GM23338 (cell line): ENCODE measurements at regions not wholly inside any gene's neighbourhood (a gene's known extent, or its start where the extent isn't known, plus 50 kb on each side); places are given as distances from the start of the nearest gene placed in this dataset.

Experiments used
- ATAC-seq: fragments of 200-7000 bp; cut with Tn5 transposase; 3 replicates; pipeline ENCODE4 v1.9.1; 2020
- DNase-seq: peaks from one replicate; pipeline ENCODE4 v3.0.0-alpha.2; 2015; ENCODE audit warnings: low spot score
- H2AFZ ChIP-seq: fragments of 200-600 bp; sonication (generic); 2 replicates; pipeline ENCODE4 v1.8.0; 2016; ENCODE audit warnings: antibody characterized with exemption, mild to moderate bottlenecking, moderate library complexity
- H3F3A ChIP-seq: fragments of 200-600 bp; sonication (generic); replicated peaks from 2 replicates; pipeline ENCODE4 v1.8.0; 2017; ENCODE audit warnings: antibody characterized with exemption, mixed run types, low read depth
- H3K27ac ChIP-seq: fragments of 200-600 bp; sonication (generic); 2 replicates; pipeline ENCODE4 v1.6.1; 2016; ENCODE audit warnings: low read depth
- H3K27me3 ChIP-seq: fragments of 200-600 bp; sonication (generic); 2 replicates; pipeline ENCODE4 v1.8.0; 2016; ENCODE audit warnings: mild to moderate bottlenecking, mixed run types, moderate library complexity; ENCODE audit not compliant: insufficient read depth
- H3K36me3 ChIP-seq: fragments of 200-600 bp; sonication (generic); 2 replicates; pipeline ENCODE4 v1.8.0; 2016; ENCODE audit warnings: mild to moderate bottlenecking; ENCODE audit not compliant: insufficient read depth
- H3K4me1 ChIP-seq: fragments of 200-600 bp; sonication (generic); 2 replicates; pipeline ENCODE4 v1.8.0; 2016; ENCODE audit warnings: mild to moderate bottlenecking, moderate library complexity; ENCODE audit not compliant: insufficient read depth
- H3K4me2 ChIP-seq: fragments of 200-600 bp; sonication (generic); 2 replicates; pipeline ENCODE4 v1.7.1; 2017; ENCODE audit warnings: mixed run types
- H3K4me3 ChIP-seq: fragments of 200-600 bp; sonication (generic); 2 replicates; pipeline ENCODE4 v1.6.1; 2016; ENCODE audit warnings: mixed run types
- H3K79me2 ChIP-seq: fragments of 200-600 bp; sonication (generic); replicated peaks from 2 replicates; pipeline ENCODE4 v1.8.0; 2017; ENCODE audit warnings: mild to moderate bottlenecking; ENCODE audit not compliant: insufficient read depth
- H3K9me2 ChIP-seq: fragments of 200-600 bp; sonication (generic); 2 replicates; pipeline ENCODE4 v1.8.0; 2017; ENCODE audit not compliant: insufficient read depth
- H4K20me1 ChIP-seq: fragments of 200-600 bp; sonication (generic); replicated peaks from 2 replicates; pipeline ENCODE4 v1.8.0; 2017; ENCODE audit warnings: mild to moderate bottlenecking; ENCODE audit not compliant: insufficient read depth
- H3K27ac Mint-ChIP-seq: 2 replicates; pipeline ENCODE4 v1.8.0; 2020; ENCODE audit warnings: inconsistent platforms, mild to moderate bottlenecking, moderate library complexity, mixed read lengths
- H3K27me3 Mint-ChIP-seq: 3 replicates; pipeline ENCODE4 v1.8.0; 2022; ENCODE audit warnings: low read depth, mild to moderate bottlenecking, moderate library complexity, mixed read lengths, inconsistent platforms; ENCODE audit not compliant: insufficient read depth, poor library complexity
- H3K36me3 Mint-ChIP-seq: 3 replicates; pipeline ENCODE4 v1.8.0; 2021; ENCODE audit warnings: low read depth, mild to moderate bottlenecking, inconsistent platforms, moderate library complexity, mixed read lengths
- H3K4me1 Mint-ChIP-seq: 3 replicates; pipeline ENCODE4 v1.8.0; 2020; ENCODE audit warnings: mild to moderate bottlenecking, inconsistent platforms, mixed read lengths
- H3K4me3 Mint-ChIP-seq: 3 replicates; pipeline ENCODE4 v1.8.0; 2021; ENCODE audit warnings: moderate library complexity, mild to moderate bottlenecking, inconsistent platforms, mixed read lengths
- H3K9me3 Mint-ChIP-seq: 3 replicates; pipeline ENCODE4 v1.8.0; 2020; ENCODE audit warnings: moderate library complexity, mild to moderate bottlenecking, inconsistent platforms, mixed read lengths
- CREB1 ChIP-seq: fragments of 250-450 bp; sonication (Bioruptor Pico); IDR thresholded peaks from 2 replicates; pipeline ENCODE4 v1.5.0; 2020; ENCODE audit warnings: low read depth, mild to moderate bottlenecking, moderate library complexity
- EZH2 ChIP-seq: fragments of 200-600 bp; sonication (generic); IDR thresholded peaks from one replicate; pipeline ENCODE4 v1.8.0; 2017; ENCODE audit warnings: antibody characterized with exemption, mild to moderate bottlenecking, low read depth; ENCODE audit not compliant: unreplicated experiment
- EZH2phosphoT487 ChIP-seq: fragments of 200-600 bp; sonication (generic); IDR thresholded peaks from one replicate; pipeline ENCODE4 v1.8.1; 2018; ENCODE audit warnings: antibody characterized with exemption; ENCODE audit not compliant: unreplicated experiment
- JUNB ChIP-seq: IDR thresholded peaks from one replicate; pipeline ENCODE4 v1.6.1; 2016; ENCODE audit warnings: antibody characterized with exemption; ENCODE audit not compliant: unreplicated experiment
- NANOG ChIP-seq: IDR thresholded peaks from 2 replicates; pipeline ENCODE4 v1.6.1; 2016; ENCODE audit warnings: antibody characterized with exemption, borderline replicate concordance
- POLR2AphosphoS5 ChIP-seq: IDR thresholded peaks from 2 replicates; pipeline ENCODE4 v1.6.1; 2016; ENCODE audit warnings: antibody characterized with exemption, low read depth
- STAT1 ChIP-seq: IDR thresholded peaks from one replicate; pipeline ENCODE4 v1.6.1; 2016; ENCODE audit warnings: antibody characterized with exemption; ENCODE audit not compliant: unreplicated experiment
- ZNF114 ChIP-seq: fragments of 250-450 bp; sonication (Bioruptor Pico); IDR thresholded peaks from 2 replicates; pipeline ENCODE4 v1.5.0; 2020; ENCODE audit warnings: mild to moderate bottlenecking, moderate library complexity
- TF ChIP-seq, protein P1 (sequence below): IDR thresholded peaks from one replicate; pipeline ENCODE4 v1.6.1; 2018; ENCODE audit warnings: antibody characterized with exemption; ENCODE audit not compliant: unreplicated experiment

- Histone ChIP-seq H3K4me3 (no peak overlapping the region), H2AFZ (no peak overlapping the region), H3F3A (no peaks in the 10 kb centered on the region), H4K20me1 (no peaks in the 10 kb centered on the region), H3K27ac (no peak overlapping the region), H3K36me3 (0 out of 2 replicates have a peak, but pooled peaks cover 4% of the 10 kb centered on the region), H3K9me2 (no peaks in the 10 kb centered on the region), H3K27me3 (peaks cover 10% of the 10 kb centered on the region; the same call in 1 of the 2 replicates), H3K4me1 (no peaks in the 10 kb centered on the region), H3K79me2 (no peaks in the 10 kb centered on the region), H3K4me2 (no peak overlapping the region)
- Mint-ChIP-seq H3K4me3 (no peak overlapping the region), H3K27ac (no peak overlapping the region), H3K27me3 (peaks cover 4% of the 10 kb centered on the region), H3K9me3 (peaks cover 53% of the 10 kb centered on the region), H3K36me3 (peaks cover 20% of the 10 kb centered on the region; the same call in 2 of the 3 replicates), H3K4me1 (peaks cover 4% of the 10 kb centered on the region; the same call in 1 of the 3 replicates)
- ATAC-seq (no peak), DNase-seq (peak; percentile 6)
- TF ChIP-seq EZH2phosphoT487 (no peak), EZH2 (no peak), POLR2AphosphoS5 (no peak)
Measured at GRCh38 chr5:26237489-26237888, 800.9 kb downstream of the CDH9 start.

- no peak for ATAC-seq
- Histone ChIP-seq H3K4me1 (no peaks in the 10 kb centered on the region), H3K27ac (no peak overlapping the region), H3K27me3 (peaks cover 10% of the 10 kb centered on the region; the same call in 1 of the 2 replicates), H4K20me1 (no peaks in the 10 kb centered on the region), H3K79me2 (no peaks in the 10 kb centered on the region), H3K36me3 (0 out of 2 replicates have a peak, but pooled peaks cover 4% of the 10 kb centered on the region), H3F3A (no peaks in the 10 kb centered on the region), H3K9me2 (no peaks in the 10 kb centered on the region), H2AFZ (no peak overlapping the region), H3K4me2 (no peak overlapping the region), H3K4me3 (no peak overlapping the region)
- DNase-seq: no peak
- Mint-ChIP-seq H3K4me1 (peaks cover 4% of the 10 kb centered on the region; the same call in 1 of the 3 replicates), H3K4me3 (no peak overlapping the region), H3K27me3 (peaks cover 4% of the 10 kb centered on the region), H3K36me3 (peaks cover 20% of the 10 kb centered on the region; the same call in 2 of the 3 replicates), H3K9me3 (peaks cover 55% of the 10 kb centered on the region), H3K27ac (no peak overlapping the region)
- TF ChIP-seq, protein P1, sequence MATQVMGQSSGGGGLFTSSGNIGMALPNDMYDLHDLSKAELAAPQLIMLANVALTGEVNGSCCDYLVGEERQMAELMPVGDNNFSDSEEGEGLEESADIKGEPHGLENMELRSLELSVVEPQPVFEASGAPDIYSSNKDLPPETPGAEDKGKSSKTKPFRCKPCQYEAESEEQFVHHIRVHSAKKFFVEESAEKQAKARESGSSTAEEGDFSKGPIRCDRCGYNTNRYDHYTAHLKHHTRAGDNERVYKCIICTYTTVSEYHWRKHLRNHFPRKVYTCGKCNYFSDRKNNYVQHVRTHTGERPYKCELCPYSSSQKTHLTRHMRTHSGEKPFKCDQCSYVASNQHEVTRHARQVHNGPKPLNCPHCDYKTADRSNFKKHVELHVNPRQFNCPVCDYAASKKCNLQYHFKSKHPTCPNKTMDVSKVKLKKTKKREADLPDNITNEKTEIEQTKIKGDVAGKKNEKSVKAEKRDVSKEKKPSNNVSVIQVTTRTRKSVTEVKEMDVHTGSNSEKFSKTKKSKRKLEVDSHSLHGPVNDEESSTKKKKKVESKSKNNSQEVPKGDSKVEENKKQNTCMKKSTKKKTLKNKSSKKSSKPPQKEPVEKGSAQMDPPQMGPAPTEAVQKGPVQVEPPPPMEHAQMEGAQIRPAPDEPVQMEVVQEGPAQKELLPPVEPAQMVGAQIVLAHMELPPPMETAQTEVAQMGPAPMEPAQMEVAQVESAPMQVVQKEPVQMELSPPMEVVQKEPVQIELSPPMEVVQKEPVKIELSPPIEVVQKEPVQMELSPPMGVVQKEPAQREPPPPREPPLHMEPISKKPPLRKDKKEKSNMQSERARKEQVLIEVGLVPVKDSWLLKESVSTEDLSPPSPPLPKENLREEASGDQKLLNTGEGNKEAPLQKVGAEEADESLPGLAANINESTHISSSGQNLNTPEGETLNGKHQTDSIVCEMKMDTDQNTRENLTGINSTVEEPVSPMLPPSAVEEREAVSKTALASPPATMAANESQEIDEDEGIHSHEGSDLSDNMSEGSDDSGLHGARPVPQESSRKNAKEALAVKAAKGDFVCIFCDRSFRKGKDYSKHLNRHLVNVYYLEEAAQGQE: no peak
- no peak for TF ChIP-seq JUNB
- TF ChIP-seq ZNF114: no peak
Measured at GRCh38 chr5:26236936-26237335, 801.5 kb downstream of the CDH9 start.

- Mint-ChIP-seq H3K4me3 (no peak overlapping the region), H3K27me3 (no peaks in the 10 kb centered on the region), H3K9me3 (peaks cover 55% of the 10 kb centered on the region), H3K4me1 (no peaks in the 10 kb centered on the region), H3K27ac (no peak overlapping the region), H3K36me3 (peaks cover 25% of the 10 kb centered on the region)
- Histone ChIP-seq H3K4me3 (no peak overlapping the region), H3K79me2 (no peaks in the 10 kb centered on the region), H2AFZ (no peak overlapping the region), H3K4me2 (no peak overlapping the region), H3F3A (no peaks in the 10 kb centered on the region), H3K27ac (no peak overlapping the region), H3K36me3 (no peaks in the 10 kb centered on the region), H4K20me1 (no peaks in the 10 kb centered on the region), H3K4me1 (no peaks in the 10 kb centered on the region), H3K27me3 (no peaks in the 10 kb centered on the region), H3K9me2 (no peaks in the 10 kb centered on the region)
- ATAC-seq (no peak), DNase-seq (no peak)
- TF ChIP-seq STAT1: no peak
- TF ChIP-seq EZH2phosphoT487: no peak
- TF ChIP-seq, protein P1: no peak
- no peak for TF ChIP-seq CREB1 (CRISPR knock-in tag)
- no peak for TF ChIP-seq NANOG
Measured at GRCh38 chr5:26232706-26233105, 805.7 kb downstream of the CDH9 start.
